ENCODE measurements at regions not wholly inside any gene's neighbourhood (a gene's known extent, or its start where the extent isn't known, plus 50 kb on each side); places are given as distances from the start of the nearest gene placed in this dataset.

GRCh38 chr12:70150230-70150629 is 93.0 kb upstream of the CNOT2 start:
- no peak for FAIRE-seq

GRCh38 chr12:70151993-70152392 is 91.2 kb upstream of the CNOT2 start:
- DNase-seq (ENCODE audit: insufficient read length, low spot score) (no peak), FAIRE-seq (no peak)

More at GRCh38 chr12:70150230-70150629, 93.0 kb upstream of the CNOT2 start:
- DNase-seq (ENCODE audit: insufficient read length, low spot score), result no peak

- FAIRE-seq, result no peak
- no peak for DNase-seq (ENCODE audit: insufficient read length, low spot score)
Observed at GRCh38 chr12:70154087-70154638, 89.1 kb upstream of the CNOT2 start.

- no peak for DNase-seq (ENCODE audit: insufficient read length, low spot score)
- FAIRE-seq, result no peak
Observed at GRCh38 chr12:70154960-70155589, 88.2 kb upstream of the CNOT2 start.

- DNase-seq (ENCODE audit: insufficient read length, low spot score), result no peak
- no peak for FAIRE-seq
Observed at GRCh38 chr12:70157099-70157498, 86.1 kb upstream of the CNOT2 start.

GRCh38 chr12:70165450-70165849 is 77.8 kb upstream of the CNOT2 start:
- no peak for FAIRE-seq
- no peak for DNase-seq (ENCODE audit: insufficient read length, low spot score)

GRCh38 chr12:70176290-70176689 is 66.9 kb upstream of the CNOT2 start:
- no peak for DNase-seq (ENCODE audit: insufficient read length, low spot score)
- FAIRE-seq, result no peak

- no peak for DNase-seq (ENCODE audit: insufficient read length, low spot score)
Observed at GRCh38 chr12:70177631-70178030, 65.6 kb upstream of the CNOT2 start.

GRCh38 chr12:70178038-70178437 is 65.2 kb upstream of the CNOT2 start:
- DNase-seq (ENCODE audit: insufficient read length, low spot score), result no peak
- no peak for FAIRE-seq

More at GRCh38 chr12:70177631-70178030, 65.6 kb upstream of the CNOT2 start:
- FAIRE-seq, result no peak

GRCh38 chr12:70180130-70180529 is 63.1 kb upstream of the CNOT2 start:
- FAIRE-seq (no peak), DNase-seq (ENCODE audit: insufficient read length, low spot score) (no peak)

- DNase-seq (ENCODE audit: insufficient read length, low spot score) (no peak), FAIRE-seq (no peak)
Observed at GRCh38 chr12:70185301-70185700, 57.9 kb upstream of the CNOT2 start.

- DNase-seq (ENCODE audit: insufficient read length, low spot score), result no peak
- no peak for FAIRE-seq
Observed at GRCh38 chr12:70186436-70186835, 56.8 kb upstream of the CNOT2 start.

GRCh38 chr12:70190262-70191010 is 52.8 kb upstream of the CNOT2 start:
- DNase-seq (ENCODE audit: insufficient read length, low spot score) (no peak), FAIRE-seq (no peak)
